Urinary bladder (tissue), 3 donors: ENCODE measurements at regions not wholly inside any gene's neighbourhood (a gene's known extent, or its start where the extent isn't known, plus 50 kb on each side); places are given as distances from the start of the nearest gene placed in this dataset.

Experiments
- DNase-seq: peaks from one replicate; pipeline ENCODE4 v3.0.0-alpha.2; 2015; ENCODE audit errors: extremely low spot score
- H3K27ac ChIP-seq: one replicate; pipeline ENCODE4 v1.5.1; 2013; ENCODE audit warnings: low read depth, mild to moderate bottlenecking, moderate library complexity
- H3K36me3 ChIP-seq: one replicate; pipeline ENCODE4 v1.6.1; 2013; ENCODE audit warnings: mild to moderate bottlenecking, moderate library complexity; ENCODE audit not compliant: insufficient read depth
- H3K4me1 ChIP-seq: one replicate; pipeline ENCODE4 v1.6.1; 2013; ENCODE audit warnings: mild to moderate bottlenecking, moderate library complexity; ENCODE audit not compliant: insufficient read depth
- H3K4me3 ChIP-seq: one replicate; pipeline ENCODE4 v1.5.1; 2013; ENCODE audit warnings: low read depth, low read length
- WGBS: extraction: QIAGEN DNeasy Blood & Tissue Kit; methylation state at CpG from one replicate; pipeline ENCODE4 v1.1.7; 2013; 5-methylcytosine and 5-hydroxymethylcytosine counted together
- donor health status: healthy with polysubstance abuse.
- donor health status: healthy.

- WGBS = 87% methylated on average over 12 of the region's 12 CpGs
- no peaks in the 10 kb centered on the region for H3K4me1 ChIP-seq
- no peaks in the 10 kb centered on the region for H3K36me3 ChIP-seq
- no peak overlapping the region for H3K27ac ChIP-seq
- no peak for DNase-seq
- no peak overlapping the region for H3K4me3 ChIP-seq
Observed at GRCh38 chr22:48972979-48973693, 854.5 kb downstream of the BRD1 start.

GRCh38 chr22:48968201-48968959 is 859.3 kb downstream of the BRD1 start:
- no peak for DNase-seq
- Histone ChIP-seq H3K36me3 (no peaks in the 10 kb centered on the region), H3K27ac (no peak overlapping the region), H3K4me3 (no peak overlapping the region), H3K4me1 (no peaks in the 10 kb centered on the region)
- 48% methylated on average over 11 of the region's 11 CpGs for WGBS

GRCh38 chr22:48963405-48963804 is 864.3 kb downstream of the BRD1 start:
- H3K36me3 ChIP-seq = no peaks in the 10 kb centered on the region
- H3K4me1 ChIP-seq = no peaks in the 10 kb centered on the region
- DNase-seq = no peak
- H3K27ac ChIP-seq = no peak overlapping the region
- no peak overlapping the region for H3K4me3 ChIP-seq
- 46% methylated on average over 1 of the region's 1 CpG for WGBS

- no peaks in the 10 kb centered on the region for H3K4me1 ChIP-seq
- no peak for DNase-seq
- no peaks in the 10 kb centered on the region for H3K36me3 ChIP-seq
- WGBS = 56% methylated on average over 2 of the region's 2 CpGs
- H3K27ac ChIP-seq = no peak overlapping the region
- no peak overlapping the region for H3K4me3 ChIP-seq
Observed at GRCh38 chr22:48961705-48962104, 866.0 kb downstream of the BRD1 start.

- DNase-seq = no peak
- Histone ChIP-seq H3K4me1 (no peaks in the 10 kb centered on the region), H3K36me3 (no peaks in the 10 kb centered on the region), H3K4me3 (no peak overlapping the region), H3K27ac (no peak overlapping the region)
- 57% methylated on average over 9 of the region's 9 CpGs for WGBS
Observed at GRCh38 chr22:48960980-48961660, 866.6 kb downstream of the BRD1 start.

- WGBS = 69% methylated on average over 13 of the region's 13 CpGs
- Histone ChIP-seq H3K4me3 (no peak overlapping the region), H3K4me1 (no peaks in the 10 kb centered on the region), H3K27ac (no peak overlapping the region), H3K36me3 (no peaks in the 10 kb centered on the region)
- DNase-seq = no peak
Observed at GRCh38 chr22:48960576-48960975, 867.1 kb downstream of the BRD1 start.

DNA sequence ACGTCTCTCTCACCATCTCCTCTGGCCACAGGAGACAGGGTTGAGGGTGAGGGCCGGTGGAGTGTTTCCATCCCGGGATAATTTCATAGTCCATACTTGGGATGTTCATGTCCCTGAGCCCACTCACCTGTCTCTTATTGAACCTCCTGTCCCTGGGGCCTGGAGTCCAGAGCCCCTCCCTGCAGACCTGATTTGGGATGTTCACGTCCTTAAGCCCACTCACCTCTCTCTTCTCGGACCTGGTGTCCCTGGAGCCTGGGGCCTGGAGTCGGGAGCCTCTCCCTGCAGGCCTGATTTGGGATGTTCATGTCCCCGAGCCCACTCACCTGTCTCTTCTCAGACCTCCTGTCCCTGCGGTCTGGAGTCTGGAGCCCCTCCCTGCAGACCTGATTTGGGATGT is 868.2 kb downstream of the BRD1 start:
- Histone ChIP-seq H3K27ac (no peak overlapping the region), H3K4me1 (no peaks in the 10 kb centered on the region), H3K36me3 (no peaks in the 10 kb centered on the region), H3K4me3 (no peak overlapping the region)
- no peak for DNase-seq
- WGBS = 87% methylated on average over 8 of the region's 8 CpGs

GRCh38 chr22:48957987-48958321 is 869.7 kb downstream of the BRD1 start:
- WGBS = 76% methylated on average over 5 of the region's 5 CpGs
- no peak for DNase-seq
- no peaks in the 10 kb centered on the region for H3K4me1 ChIP-seq
- H3K4me3 ChIP-seq = no peak overlapping the region
- H3K27ac ChIP-seq = no peak overlapping the region
- no peaks in the 10 kb centered on the region for H3K36me3 ChIP-seq

- Histone ChIP-seq H3K4me3 (no peak overlapping the region), H3K36me3 (no peaks in the 10 kb centered on the region), H3K4me1 (no peaks in the 10 kb centered on the region), H3K27ac (no peak overlapping the region)
- no peak for DNase-seq
- WGBS = 90% methylated on average over 21 of the region's 21 CpGs
Observed at GRCh38 chr22:48957311-48957986, 870.2 kb downstream of the BRD1 start.

GRCh38 chr22:48955351-48956311 is 872.0 kb downstream of the BRD1 start:
- Histone ChIP-seq H3K27ac (no peak overlapping the region), H3K4me3 (no peak overlapping the region), H3K36me3 (no peaks in the 10 kb centered on the region), H3K4me1 (no peaks in the 10 kb centered on the region)
- 80% methylated on average over 36 of the region's 36 CpGs for WGBS
- DNase-seq = no peak

- DNase-seq = no peak
- no peak overlapping the region for H3K27ac ChIP-seq
- WGBS = 32% methylated on average over 16 of the region's 16 CpGs
- H3K4me1 ChIP-seq = no peaks in the 10 kb centered on the region
- H3K4me3 ChIP-seq = no peak overlapping the region
- H3K36me3 ChIP-seq = no peaks in the 10 kb centered on the region
Observed at GRCh38 chr22:48954781-48955311, 872.8 kb downstream of the BRD1 start.

GRCh38 chr22:48953830-48954229 is 873.8 kb downstream of the BRD1 start:
- no peak overlapping the region for H3K4me3 ChIP-seq
- WGBS = 81% methylated on average over 11 of the region's 11 CpGs
- no peak for DNase-seq
- H3K36me3 ChIP-seq = no peaks in the 10 kb centered on the region
- no peak overlapping the region for H3K27ac ChIP-seq
- no peaks in the 10 kb centered on the region for H3K4me1 ChIP-seq
